GM12878 (cell line): ENCODE measurements at regions not wholly inside any gene's neighbourhood (a gene's known extent, or its start where the extent isn't known, plus 50 kb on each side); places are given as distances from the start of the nearest gene placed in this dataset.
A peak's percentile ranks its signal among the peaks of the same experiment; 100 is the strongest.

ENCODE experiments used
- ATAC-seq: fragments of 200-7000 bp; cut with Tn5 transposase; 3 replicates; pipeline ENCODE4 v1.9.1; 2020; ENCODE audit warnings: mild to moderate bottlenecking, moderate library complexity
- BruUV-seq: library from RNA; stranded (reverse); fragments of 400-500 nt; replicated peaks from 2 replicates; lab custom pipeline; 2021; lab: Mats Ljungman, UMichigan
- CTCF ChIA-PET: fragments of 300-600 bp; sonication (Branson Sonifier 250); formaldehyde crosslinking; extraction: SDS; loops from one replicate; lab custom pipeline; 2021; ENCODE audit warnings: inconsistent platforms; lab: Yijun Ruan, JAX
- POLR2A ChIA-PET: fragments of 350-600 bp; formaldehyde crosslinking; extraction: SDS; loops from one replicate; lab custom pipeline; 2021; ENCODE audit warnings: inconsistent platforms; lab: Charles Lee
- RAD21 ChIA-PET: fragments of 300-600 bp; sonication (Branson Sonifier 250); formaldehyde crosslinking; loops from one replicate; lab custom pipeline; 2023; ENCODE audit warnings: antibody characterized with exemption; ENCODE audit not compliant: unreplicated experiment; lab: Charles Lee
- SMC1A ChIA-PET: fragments of 300-600 bp; sonication (Branson Sonifier 250); formaldehyde crosslinking; loops from one replicate; lab custom pipeline; 2023; ENCODE audit not compliant: unreplicated experiment, uncharacterized antibody; lab: Charles Lee
- DNase-seq: peaks from one replicate; pipeline ENCODE4 v3.0.0-alpha.2; 2011; ENCODE audit warnings: low read depth, low spot score
- FAIRE-seq: peaks from 3 replicates; lab custom pipeline; 2011; peaks lifted over from hg19 to GRCh38; lab: Jason Lieb, UNC
- H2AFZ ChIP-seq: 2 replicates; pipeline ENCODE4 v1.6.0; 2011; ENCODE audit warnings: low read depth, low read length, control low read depth; ENCODE audit not compliant: control insufficient read depth
- H3K27ac ChIP-seq: 2 replicates; pipeline ENCODE4 v1.5.1; 2011; ENCODE audit warnings: control low read depth; ENCODE audit not compliant: control insufficient read depth, insufficient read depth
- H3K27me3 ChIP-seq, 2 experiments: replicated peaks in 1 of 2; 2 replicates each; pipeline versions ENCODE4 v1.6.0 to v1.6.1; 2011; ENCODE audit warnings: low read length in 1 of 2; ENCODE audit not compliant: control insufficient read depth in 2 of 2, insufficient read depth in 2 of 2
- H3K36me3 ChIP-seq, 2 experiments: 2 replicates each; pipeline ENCODE4 v1.5.1; 2011; ENCODE audit warnings: low read length in 1 of 2; ENCODE audit not compliant: control insufficient read depth in 2 of 2, insufficient read depth in 2 of 2
- H3K4me1 ChIP-seq: 2 replicates; pipeline ENCODE4 v1.6.1; 2011; ENCODE audit warnings: mild to moderate bottlenecking, low read length, moderate library complexity, mixed read lengths; ENCODE audit not compliant: control insufficient read depth, insufficient read depth
- H3K4me2 ChIP-seq: 2 replicates; pipeline ENCODE4 v1.6.0; 2011; ENCODE audit warnings: control low read depth; ENCODE audit not compliant: control insufficient read depth, insufficient read depth
- H3K4me3 ChIP-seq: fragments of 200-600 bp; sonication (generic); 2 replicates; pipeline ENCODE4 v1.5.1; 2016
- H3K79me2 ChIP-seq: 2 replicates; pipeline ENCODE4 v1.6.0; 2011; ENCODE audit warnings: low read length; ENCODE audit not compliant: control insufficient read depth, insufficient read depth
- H3K9ac ChIP-seq: 2 replicates; pipeline ENCODE4 v1.8.0; 2011; ENCODE audit warnings: low read length, control low read depth, mixed read lengths; ENCODE audit not compliant: control insufficient read depth, insufficient read depth
- H3K9me3 ChIP-seq: replicated peaks from 3 replicates; pipeline ENCODE4 v1.5.1; 2011; ENCODE audit warnings: mild to moderate bottlenecking, low read length; ENCODE audit not compliant: control insufficient read depth, insufficient read depth
- H4K20me1 ChIP-seq: 2 replicates; pipeline ENCODE4 v1.6.0; 2011; ENCODE audit not compliant: control insufficient read depth, insufficient read depth
- ATF7 ChIP-seq: fragments of 450-650 bp; IDR thresholded peaks from 2 replicates; pipeline ENCODE4 v1.6.1; 2016; ENCODE audit warnings: low read depth, mild to moderate bottlenecking
- FOXK2 ChIP-seq: fragments of 450-650 bp; IDR thresholded peaks from 2 replicates; pipeline ENCODE4 v1.6.1; 2017; ENCODE audit warnings: mild to moderate bottlenecking, moderate library complexity
- IKZF1 ChIP-seq: fragments of 450-650 bp; conservative IDR thresholded peaks from 2 replicates; pipeline ENCODE4 v1.6.1; 2017; ENCODE audit warnings: antibody characterized with exemption, mild to moderate bottlenecking
- MYC ChIP-seq: IDR thresholded peaks from 2 replicates; pipeline ENCODE4 v1.6.1; 2011; ENCODE audit warnings: mild to moderate bottlenecking, low read length, moderate library complexity, inconsistent platforms; ENCODE audit not compliant: insufficient read depth, insufficient replicate concordance, insufficient read length, severe bottlenecking
- NR2F1 ChIP-seq: fragments of 450-650 bp; conservative IDR thresholded peaks from 2 replicates; pipeline ENCODE4 v1.6.1; 2017; ENCODE audit warnings: mild to moderate bottlenecking
- PAX5 ChIP-seq: IDR thresholded peaks from 2 replicates; pipeline ENCODE4 v1.6.1; 2011; ENCODE audit warnings: low read depth, low read length, borderline replicate concordance
- SUPT20H ChIP-seq: IDR thresholded peaks from 2 replicates; pipeline ENCODE4 v1.6.1; 2011; ENCODE audit warnings: low read depth, mild to moderate bottlenecking, low read length, moderate library complexity, borderline replicate concordance; ENCODE audit not compliant: control insufficient read depth
- WRNIP1 ChIP-seq: IDR thresholded peaks from 2 replicates; pipeline ENCODE4 v1.6.1; 2011; ENCODE audit warnings: low read depth, low read length, improper control_type of control experiment, borderline replicate concordance
- WGBS: methylation state at CpG from one replicate; pipeline ENCODE4 v1.1.6; 2016; ENCODE audit warnings: low lambda C conversion rate; ENCODE audit not compliant: insufficient replicate concordance, insufficient coverage; ENCODE audit errors: missing lambda C conversion rate; 5-methylcytosine and 5-hydroxymethylcytosine counted together
- in situ Hi-C: fragments of 300-500 bp; cut with MboI; formaldehyde crosslinking; loops from 9 replicates; pipeline ENCODE4 v1.14.3; 2018; ENCODE audit warnings: mixed read lengths
- intact Hi-C: fragments of 100-400 bp; cut with micrococcal nuclease; formaldehyde crosslinking; loops from one replicate; pipeline ENCODE4 v1.14.2; 2022; ENCODE audit not compliant: unreplicated experiment
- TF ChIP-seq, protein P1 (sequence below): IDR thresholded peaks from 2 replicates; pipeline ENCODE4 v1.6.1; 2012; ENCODE audit warnings: low read length, inconsistent platforms
- TF ChIP-seq, protein P2 (sequence below): fragments of 450-650 bp; IDR thresholded peaks from 2 replicates; pipeline ENCODE4 v1.6.1; 2018; ENCODE audit warnings: borderline replicate concordance, mild to moderate bottlenecking; ENCODE audit not compliant: partially characterized antibody
- TF ChIP-seq, protein P3 (sequence below): fragments of 450-650 bp; IDR thresholded peaks from 2 replicates; pipeline ENCODE4 v1.6.1; 2017; ENCODE audit warnings: low read depth, mild to moderate bottlenecking, moderate library complexity
- TF ChIP-seq, protein P4 (sequence below): IDR thresholded peaks from 2 replicates; pipeline ENCODE4 v1.6.1; 2011; ENCODE audit warnings: low read depth, mild to moderate bottlenecking, low read length, moderate library complexity, borderline replicate concordance; ENCODE audit errors: extremely low read depth

DNA sequence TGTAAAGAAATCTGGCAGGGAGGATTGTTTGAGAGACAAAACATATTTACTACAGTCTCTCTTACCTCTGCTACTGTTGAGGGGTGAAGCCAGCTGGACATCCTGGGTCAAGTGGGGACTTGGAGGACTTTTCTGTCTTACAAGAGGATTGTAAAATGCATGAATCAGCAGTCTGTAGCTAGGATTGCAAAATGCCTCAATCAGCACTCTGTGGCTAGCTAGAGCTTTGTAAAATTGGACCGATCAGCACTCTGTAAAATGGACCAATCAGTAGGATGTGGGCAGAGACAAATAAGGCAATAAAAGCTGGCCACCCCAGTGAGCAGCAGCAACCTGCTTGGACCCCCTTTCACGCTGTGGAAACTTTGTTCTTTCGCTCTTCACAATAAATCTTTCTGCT is 995.8 kb upstream of the CDH6 start:
- ChIA-PET POLR2A (no interaction called here), RAD21 (no interaction called here), CTCF (no interaction called here), SMC1A (interaction anchor here (2.0 kb wide), 1 partner anchor 15 kb away, joined by 4 read pairs; no protein-coding TSS in a partner anchor)
- BruUV-seq = no TSS peak
- H3K4me3 ChIP-seq = no peak overlapping the region
- no peak for DNase-seq
- ATAC-seq = no peak
- WGBS = 26% methylated on average over 3 of the region's 3 CpGs
- H3K27ac ChIP-seq = no peak overlapping the region
- no peak for FAIRE-seq
- in situ Hi-C loops = no loop called here
- no peaks in the 10 kb centered on the region for H3K79me2 ChIP-seq
- intact Hi-C loops = no loop called here
- TF ChIP-seq IKZF1 = no peak
- no peak overlapping the region for H3K4me2 ChIP-seq
- no peaks in the 10 kb centered on the region for H4K20me1 ChIP-seq
- no peak overlapping the region for H2AFZ ChIP-seq
- H3K9me3 ChIP-seq = no peaks in the 10 kb centered on the region
- H3K27me3 ChIP-seq = no peaks in the 10 kb centered on the region
- H3K36me3 ChIP-seq = no peaks in the 10 kb centered on the region
- no peaks in the 10 kb centered on the region for H3K4me1 ChIP-seq
- H3K9ac ChIP-seq = no peak overlapping the region

DNA sequence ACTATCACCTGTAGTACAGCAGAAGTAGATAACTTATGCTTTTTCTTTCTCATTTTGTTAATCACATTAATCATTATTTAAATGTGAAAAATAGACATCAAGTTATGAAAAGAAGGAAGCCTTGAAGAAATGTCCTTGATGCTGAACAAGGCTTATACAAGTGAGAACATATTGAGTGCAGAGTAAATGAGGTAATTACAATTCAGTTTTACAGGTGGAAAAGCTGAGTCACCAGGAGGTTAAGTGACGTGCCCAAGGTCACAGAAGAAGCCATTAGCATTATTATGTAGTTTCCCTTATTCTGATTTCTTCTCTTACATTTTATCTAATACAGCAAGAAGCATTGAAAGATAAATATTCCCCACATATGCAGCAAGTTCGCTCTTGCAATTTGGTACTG is 998.5 kb upstream of the CDH6 start:
- POLR2A ChIA-PET = no interaction called here
- H3K27me3 ChIP-seq = no peaks in the 10 kb centered on the region
- H3K36me3 ChIP-seq = no peaks in the 10 kb centered on the region
- FAIRE-seq (no peak), ATAC-seq (no peak), DNase-seq (no peak)
- 0% methylated on average over 2 of the region's 2 CpGs for WGBS
- CTCF ChIA-PET = no interaction called here
- no peak overlapping the region for H3K27ac ChIP-seq
- SMC1A ChIA-PET = no interaction called here
- H3K4me3 ChIP-seq = no peak overlapping the region
- H4K20me1 ChIP-seq = no peaks in the 10 kb centered on the region
- in situ Hi-C loops (no loop called here), intact Hi-C loops (no loop called here)
- no TSS peak for BruUV-seq
- no peaks in the 10 kb centered on the region for H3K4me1 ChIP-seq
- RAD21 ChIA-PET = no interaction called here
- H3K9ac ChIP-seq = no peak overlapping the region
- H3K79me2 ChIP-seq = no peaks in the 10 kb centered on the region
- no peak overlapping the region for H3K4me2 ChIP-seq
- no peak overlapping the region for H2AFZ ChIP-seq
- no peaks in the 10 kb centered on the region for H3K9me3 ChIP-seq
- TF ChIP-seq FOXK2 = no peak
- no peak for TF ChIP-seq SUPT20H
- TF ChIP-seq PAX5 = no peak
- TF ChIP-seq WRNIP1 = no peak
- TF ChIP-seq, protein P1, sequence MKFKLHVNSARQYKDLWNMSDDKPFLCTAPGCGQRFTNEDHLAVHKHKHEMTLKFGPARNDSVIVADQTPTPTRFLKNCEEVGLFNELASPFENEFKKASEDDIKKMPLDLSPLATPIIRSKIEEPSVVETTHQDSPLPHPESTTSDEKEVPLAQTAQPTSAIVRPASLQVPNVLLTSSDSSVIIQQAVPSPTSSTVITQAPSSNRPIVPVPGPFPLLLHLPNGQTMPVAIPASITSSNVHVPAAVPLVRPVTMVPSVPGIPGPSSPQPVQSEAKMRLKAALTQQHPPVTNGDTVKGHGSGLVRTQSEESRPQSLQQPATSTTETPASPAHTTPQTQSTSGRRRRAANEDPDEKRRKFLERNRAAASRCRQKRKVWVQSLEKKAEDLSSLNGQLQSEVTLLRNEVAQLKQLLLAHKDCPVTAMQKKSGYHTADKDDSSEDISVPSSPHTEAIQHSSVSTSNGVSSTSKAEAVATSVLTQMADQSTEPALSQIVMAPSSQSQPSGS = no peak
- TF ChIP-seq, protein P2, sequence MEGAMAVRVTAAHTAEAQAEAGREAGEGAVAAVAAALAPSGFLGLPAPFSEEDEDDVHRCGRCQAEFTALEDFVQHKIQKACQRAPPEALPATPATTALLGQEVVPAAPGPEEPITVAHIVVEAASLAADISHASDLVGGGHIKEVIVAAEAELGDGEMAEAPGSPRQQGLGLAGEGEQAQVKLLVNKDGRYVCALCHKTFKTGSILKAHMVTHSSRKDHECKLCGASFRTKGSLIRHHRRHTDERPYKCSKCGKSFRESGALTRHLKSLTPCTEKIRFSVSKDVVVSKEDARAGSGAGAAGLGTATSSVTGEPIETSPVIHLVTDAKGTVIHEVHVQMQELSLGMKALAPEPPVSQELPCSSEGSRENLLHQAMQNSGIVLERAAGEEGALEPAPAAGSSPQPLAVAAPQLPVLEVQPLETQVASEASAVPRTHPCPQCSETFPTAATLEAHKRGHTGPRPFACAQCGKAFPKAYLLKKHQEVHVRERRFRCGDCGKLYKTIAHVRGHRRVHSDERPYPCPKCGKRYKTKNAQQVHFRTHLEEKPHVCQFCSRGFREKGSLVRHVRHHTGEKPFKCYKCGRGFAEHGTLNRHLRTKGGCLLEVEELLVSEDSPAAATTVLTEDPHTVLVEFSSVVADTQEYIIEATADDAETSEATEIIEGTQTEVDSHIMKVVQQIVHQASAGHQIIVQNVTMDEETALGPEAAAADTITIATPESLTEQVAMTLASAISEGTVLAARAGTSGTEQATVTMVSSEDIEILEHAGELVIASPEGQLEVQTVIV = no peak
- TF ChIP-seq, protein P3, sequence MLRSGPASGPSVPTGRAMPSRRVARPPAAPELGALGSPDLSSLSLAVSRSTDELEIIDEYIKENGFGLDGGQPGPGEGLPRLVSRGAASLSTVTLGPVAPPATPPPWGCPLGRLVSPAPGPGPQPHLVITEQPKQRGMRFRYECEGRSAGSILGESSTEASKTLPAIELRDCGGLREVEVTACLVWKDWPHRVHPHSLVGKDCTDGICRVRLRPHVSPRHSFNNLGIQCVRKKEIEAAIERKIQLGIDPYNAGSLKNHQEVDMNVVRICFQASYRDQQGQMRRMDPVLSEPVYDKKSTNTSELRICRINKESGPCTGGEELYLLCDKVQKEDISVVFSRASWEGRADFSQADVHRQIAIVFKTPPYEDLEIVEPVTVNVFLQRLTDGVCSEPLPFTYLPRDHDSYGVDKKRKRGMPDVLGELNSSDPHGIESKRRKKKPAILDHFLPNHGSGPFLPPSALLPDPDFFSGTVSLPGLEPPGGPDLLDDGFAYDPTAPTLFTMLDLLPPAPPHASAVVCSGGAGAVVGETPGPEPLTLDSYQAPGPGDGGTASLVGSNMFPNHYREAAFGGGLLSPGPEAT = no peak
- TF ChIP-seq ATF7 = 0 out of 2 replicates have a peak, but pooled peaks have one; percentile 17
- TF ChIP-seq, protein P4, sequence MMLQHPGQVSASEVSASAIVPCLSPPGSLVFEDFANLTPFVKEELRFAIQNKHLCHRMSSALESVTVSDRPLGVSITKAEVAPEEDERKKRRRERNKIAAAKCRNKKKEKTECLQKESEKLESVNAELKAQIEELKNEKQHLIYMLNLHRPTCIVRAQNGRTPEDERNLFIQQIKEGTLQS = no peak
- TF ChIP-seq MYC = no peak
- peak; percentile 32; the same call in 1 of the 2 replicates for TF ChIP-seq NR2F1
